GM18861 (cell line): ENCODE measurements at regions not wholly inside any gene's neighbourhood (a gene's known extent, or its start where the extent isn't known, plus 50 kb on each side); places are given as distances from the start of the nearest gene placed in this dataset.

ENCODE experiments used
- ATAC-seq: cut with Tn5 transposase; IDR thresholded peaks from one replicate; pipeline ENCODE4 v1.9.1; 2021; ENCODE audit not compliant: unreplicated experiment

- ATAC-seq, result no peak
Measured at GRCh38 chr3:30352410-30353318, 253.7 kb upstream of the TGFBR2 start.

- ATAC-seq, result peak; percentile 99
Measured at GRCh38 chr3:30353711-30354467, 252.5 kb upstream of the TGFBR2 start.

- ATAC-seq, result no peak
Measured at GRCh38 chr3:30354513-30354912, 251.9 kb upstream of the TGFBR2 start.

GRCh38 chr3:30354972-30355371 lies 251.4 kb upstream of the TGFBR2 start:
- no peak for ATAC-seq

- no peak for ATAC-seq
Measured at GRCh38 chr3:30355622-30356021, 250.8 kb upstream of the TGFBR2 start.

- no peak for ATAC-seq
Measured at GRCh38 chr3:30356866-30357753, 249.3 kb upstream of the TGFBR2 start.

GRCh38 chr3:30357897-30358296 lies 248.5 kb upstream of the TGFBR2 start:
- ATAC-seq, result no peak

- no peak for ATAC-seq
Measured at GRCh38 chr3:30358871-30359270, 247.5 kb upstream of the TGFBR2 start.

- ATAC-seq, result no peak
Measured at GRCh38 chr3:30368978-30369377, 237.4 kb upstream of the TGFBR2 start.

- ATAC-seq, result no peak
Measured at GRCh38 chr3:30370681-30371271, 235.6 kb upstream of the TGFBR2 start.

- ATAC-seq, result no peak
Measured at GRCh38 chr3:30372837-30373236, 233.6 kb upstream of the TGFBR2 start.

- ATAC-seq, result no peak
Measured at GRCh38 chr3:30384546-30385072, 221.8 kb upstream of the TGFBR2 start.

GRCh38 chr3:30393079-30393478 lies 213.3 kb upstream of the TGFBR2 start:
- ATAC-seq, result no peak

- no peak for ATAC-seq
Measured at GRCh38 chr3:30397030-30397429, 209.4 kb upstream of the TGFBR2 start.

- ATAC-seq, result no peak
Measured at GRCh38 chr3:30399394-30400181, 206.8 kb upstream of the TGFBR2 start.

- no peak for ATAC-seq
Measured at GRCh38 chr3:30400926-30401325, 205.5 kb upstream of the TGFBR2 start.

GRCh38 chr3:30401971-30402370 lies 204.4 kb upstream of the TGFBR2 start:
- no peak for ATAC-seq

- no peak for ATAC-seq
Measured at GRCh38 chr3:30407651-30408050, 198.8 kb upstream of the TGFBR2 start.

GRCh38 chr3:30408105-30408557 lies 198.3 kb upstream of the TGFBR2 start:
- ATAC-seq, result no peak

- ATAC-seq, result no peak
Measured at GRCh38 chr3:30418443-30418842, 188.0 kb upstream of the TGFBR2 start.
